HCT116 (cell line): ENCODE measurements at regions not wholly inside any gene's neighbourhood (a gene's known extent, or its start where the extent isn't known, plus 50 kb on each side); places are given as distances from the start of the nearest gene placed in this dataset.

Experiments
- ATAC-seq: fragments of 200-7000 bp; cut with Tn5 transposase; 2 replicates; pipeline ENCODE4 v1.9.1; 2020; ENCODE audit warnings: mild to moderate bottlenecking, moderate library complexity
- BruUV-seq: library from RNA; stranded (reverse); fragments of 400-500 nt; replicated peaks from 2 replicates; lab custom pipeline; 2021; lab: Mats Ljungman, UMichigan
- CTCF ChIA-PET: fragments of 300-600 bp; sonication (Branson Sonifier 250); formaldehyde crosslinking; loops from one replicate; lab custom pipeline; 2021; ENCODE audit warnings: antibody characterized with exemption; lab: Charles Lee
- POLR2A ChIA-PET: fragments of 300-600, 350-600 bp; sonication (Branson Sonifier 250); formaldehyde crosslinking; loops from one replicate; lab custom pipeline; 2021; ENCODE audit warnings: antibody characterized with exemption; lab: Charles Lee
- RAD21 ChIA-PET, 2 experiments: fragments of 300-600 bp; sonication (Branson Sonifier 250); formaldehyde crosslinking; loops; one replicate each; lab custom pipeline; 2023; ENCODE audit warnings: low total read pairs in 2 of 2; ENCODE audit not compliant: uncharacterized antibody in 2 of 2, unreplicated experiment in 2 of 2, low non-redundant PET in 1 of 2; lab: Charles Lee
- DNase-seq: peaks from one replicate; pipeline ENCODE4 v3.0.0-alpha.2; 2010; ENCODE audit warnings: low read depth, low spot score
- H2AFZ ChIP-seq: fragments of 200-600 bp; shearing (Covaris generic), sonication (generic); 2 replicates; pipeline ENCODE4 v1.6.1; 2017; ENCODE audit warnings: low read depth, mixed run types, mixed read lengths, antibody characterized with exemption, low read length; ENCODE audit not compliant: poor library complexity, severe bottlenecking
- H3K27ac ChIP-seq: 2 replicates; pipeline ENCODE4 v1.5.1; 2012; ENCODE audit warnings: low read depth, low read length
- H3K27me3 ChIP-seq: fragments of 200-600 bp; sonication (generic); 2 replicates; pipeline ENCODE4 v1.6.1; 2016; ENCODE audit warnings: mixed run types, low read length, mixed read lengths; ENCODE audit not compliant: insufficient read depth
- H3K36me3 ChIP-seq, 2 experiments: fragments of 200-500 bp in 1 of 2; fragments of 200-600 bp in 1 of 2; sonication (Bioruptor generic) in 1 of 2; sonication (generic) in 1 of 2; 2 replicates each; pipeline versions ENCODE4 v1.5.1 to v1.6.1; 2014 to 2016; ENCODE audit warnings: low read length in 2 of 2, inconsistent platforms in 1 of 2, mixed read lengths in 1 of 2, mixed run types in 1 of 2; ENCODE audit not compliant: insufficient read depth in 2 of 2, control insufficient read depth in 1 of 2
- H3K4me1 ChIP-seq, 2 experiments: fragments of 200-600 bp in 1 of 2; sonication (generic) in 1 of 2; 2 replicates each; pipeline versions ENCODE4 v1.5.1 to v1.6.1; 2012 to 2017; ENCODE audit warnings: low read length in 2 of 2, inconsistent platforms in 1 of 2, mild to moderate bottlenecking in 1 of 2, mixed read lengths in 1 of 2, mixed run types in 1 of 2, moderate library complexity in 1 of 2; ENCODE audit not compliant: insufficient read depth in 2 of 2, control insufficient read depth in 1 of 2
- H3K4me2 ChIP-seq: fragments of 200-600 bp; sonication (generic); 2 replicates; pipeline ENCODE4 v1.6.1; 2017; ENCODE audit warnings: mixed run types, low read length, mixed read lengths
- H3K4me3 ChIP-seq, 2 experiments: fragments of 200-600 bp in 1 of 2; sonication (generic) in 1 of 2; replicated peaks in 1 of 2; 2 replicates each; pipeline ENCODE4 v1.5.1; 2011 to 2016; ENCODE audit warnings: low read length in 2 of 2, control low read depth in 1 of 2, low read depth in 1 of 2, mild to moderate bottlenecking in 1 of 2, mixed read lengths in 1 of 2, mixed run types in 1 of 2
- H3K79me2 ChIP-seq: fragments of 200-600 bp; sonication (generic); 2 replicates; pipeline ENCODE4 v1.6.1; 2017; ENCODE audit warnings: mild to moderate bottlenecking, mixed run types, low read length, moderate library complexity, mixed read lengths; ENCODE audit not compliant: insufficient read depth
- H3K9ac ChIP-seq: fragments of 200-600 bp; sonication (generic); 2 replicates; pipeline ENCODE4 v1.6.1; 2016; ENCODE audit warnings: low read length, mixed read lengths
- H3K9me2 ChIP-seq: fragments of 200-600 bp; sonication (generic), shearing (Covaris generic); 2 replicates; pipeline ENCODE4 v1.6.1; 2017; ENCODE audit warnings: mixed run types, mild to moderate bottlenecking, moderate library complexity; ENCODE audit not compliant: insufficient read depth
- H3K9me3 ChIP-seq, 2 experiments: fragments of 200-500 bp in 1 of 2; fragments of 200-600 bp in 1 of 2; sonication (Bioruptor generic) in 1 of 2; sonication (generic) in 1 of 2; 2 replicates each; pipeline ENCODE4 v1.6.1; 2014 to 2017; ENCODE audit warnings: low read length in 2 of 2, mixed read lengths in 2 of 2, inconsistent platforms in 1 of 2, low read depth in 1 of 2, mild to moderate bottlenecking in 1 of 2, mixed run types in 1 of 2, moderate library complexity in 1 of 2; ENCODE audit not compliant: control insufficient read depth in 1 of 2, insufficient read depth in 1 of 2
- H4K20me1 ChIP-seq: fragments of 200-600 bp; sonication (generic), shearing (Covaris generic); 2 replicates; pipeline ENCODE4 v1.6.1; 2017; ENCODE audit warnings: mixed run types, mild to moderate bottlenecking, moderate library complexity; ENCODE audit not compliant: insufficient read depth
- ATF3 ChIP-seq: IDR thresholded peaks from 2 replicates; pipeline ENCODE4 v1.6.1; 2012
- CBX3 ChIP-seq: IDR thresholded peaks from 2 replicates; pipeline ENCODE4 v1.6.1; 2012; ENCODE audit warnings: low read depth
- CTCF ChIP-seq, 3 experiments: fragments of 200-600 bp in 1 of 3; sonication (generic) in 1 of 3; IDR thresholded peaks in 2 of 3; conservative IDR thresholded peaks in 1 of 3; 2 replicates each; pipeline ENCODE4 v1.5.1; 2012 to 2017; ENCODE audit warnings: low read depth in 2 of 3, low read length in 2 of 3, antibody characterized with exemption in 1 of 3, borderline replicate concordance in 1 of 3, control low read depth in 1 of 3, mild to moderate bottlenecking in 1 of 3, mixed read lengths in 1 of 3, mixed run types in 1 of 3, moderate library complexity in 1 of 3; ENCODE audit not compliant: insufficient read depth in 1 of 3
- ELF1 ChIP-seq: IDR thresholded peaks from 2 replicates; pipeline ENCODE4 v1.6.1; 2012; ENCODE audit warnings: low read depth, borderline replicate concordance
- EZH2 ChIP-seq: fragments of 200-600 bp; sonication (generic); IDR thresholded peaks from 2 replicates; pipeline ENCODE4 v1.6.1; 2017; ENCODE audit warnings: antibody characterized with exemption, mixed run types
- MAX ChIP-seq: IDR thresholded peaks from 2 replicates; pipeline ENCODE4 v1.6.1; 2012
- POLR2A ChIP-seq: IDR thresholded peaks from 2 replicates; pipeline ENCODE4 v1.7.0; 2011; ENCODE audit warnings: borderline replicate concordance; ENCODE audit not compliant: insufficient read depth, insufficient read length; ENCODE audit errors: extremely low read depth
- POLR2AphosphoS5 ChIP-seq: IDR thresholded peaks from 2 replicates; pipeline ENCODE4 v1.6.1; 2011; ENCODE audit warnings: mild to moderate bottlenecking, low read depth, low read length, moderate library complexity
- RAD21 ChIP-seq: IDR thresholded peaks from 2 replicates; pipeline ENCODE4 v1.6.1; 2012; ENCODE audit warnings: low read depth, mild to moderate bottlenecking
- REST ChIP-seq: IDR thresholded peaks from 2 replicates; pipeline ENCODE4 v1.6.1; 2012; ENCODE audit warnings: low read depth
- SIN3A ChIP-seq: IDR thresholded peaks from 2 replicates; pipeline ENCODE4 v1.6.1; 2012; ENCODE audit warnings: low read depth
- SRF ChIP-seq: IDR thresholded peaks from 2 replicates; pipeline ENCODE4 v1.6.1; 2012; ENCODE audit warnings: low read depth
- YY1 ChIP-seq: IDR thresholded peaks from 2 replicates; pipeline ENCODE4 v1.6.1; 2011; ENCODE audit warnings: low read length, low read depth, moderate library complexity, mild to moderate bottlenecking; ENCODE audit not compliant: insufficient replicate concordance; ENCODE audit errors: extremely low read depth
- ZNF274 ChIP-seq: fragments of 200-500 bp; sonication (Bioruptor generic); IDR thresholded peaks from 2 replicates; pipeline ENCODE4 v1.6.1; 2014; ENCODE audit warnings: mild to moderate bottlenecking, low read depth, low read length, inconsistent platforms
- intact Hi-C: fragments of 100-400 bp; cut with micrococcal nuclease; formaldehyde crosslinking; loops from 2 replicates; pipeline ENCODE4 v1.10.0; 2022
- TF ChIP-seq, protein P1 (sequence below): IDR thresholded peaks from 2 replicates; pipeline ENCODE4 v1.6.1; 2011; ENCODE audit warnings: mild to moderate bottlenecking, low read length, moderate library complexity; ENCODE audit not compliant: insufficient replicate concordance; ENCODE audit errors: extremely low read depth

DNA sequence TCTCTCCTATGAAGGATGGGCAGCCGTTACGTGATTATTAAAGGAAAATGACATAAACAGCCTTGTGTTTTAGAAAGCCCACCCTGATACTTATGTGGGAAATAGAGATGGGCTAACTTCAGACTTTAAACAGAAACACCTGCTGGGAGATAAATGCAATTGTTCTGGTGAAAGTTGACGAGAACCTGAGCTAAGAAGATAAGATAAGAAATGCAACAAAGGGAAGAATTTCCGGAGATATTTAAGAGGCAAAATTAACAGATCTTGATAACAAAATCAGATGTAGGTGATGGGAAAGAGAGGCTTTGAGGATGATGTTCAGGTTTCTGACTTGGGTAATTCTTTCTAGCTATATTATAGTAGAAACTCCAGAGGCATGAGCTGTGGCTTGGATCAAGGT lies 102.7 kb upstream of the SLC7A11 start (continued):
- TF ChIP-seq REST (no peak), ELF1 (no peak), ZNF274 (no peak), CBX3 (no peak), YY1 (no peak), SIN3A (no peak), SRF (no peak)
- TF ChIP-seq, protein P1, sequence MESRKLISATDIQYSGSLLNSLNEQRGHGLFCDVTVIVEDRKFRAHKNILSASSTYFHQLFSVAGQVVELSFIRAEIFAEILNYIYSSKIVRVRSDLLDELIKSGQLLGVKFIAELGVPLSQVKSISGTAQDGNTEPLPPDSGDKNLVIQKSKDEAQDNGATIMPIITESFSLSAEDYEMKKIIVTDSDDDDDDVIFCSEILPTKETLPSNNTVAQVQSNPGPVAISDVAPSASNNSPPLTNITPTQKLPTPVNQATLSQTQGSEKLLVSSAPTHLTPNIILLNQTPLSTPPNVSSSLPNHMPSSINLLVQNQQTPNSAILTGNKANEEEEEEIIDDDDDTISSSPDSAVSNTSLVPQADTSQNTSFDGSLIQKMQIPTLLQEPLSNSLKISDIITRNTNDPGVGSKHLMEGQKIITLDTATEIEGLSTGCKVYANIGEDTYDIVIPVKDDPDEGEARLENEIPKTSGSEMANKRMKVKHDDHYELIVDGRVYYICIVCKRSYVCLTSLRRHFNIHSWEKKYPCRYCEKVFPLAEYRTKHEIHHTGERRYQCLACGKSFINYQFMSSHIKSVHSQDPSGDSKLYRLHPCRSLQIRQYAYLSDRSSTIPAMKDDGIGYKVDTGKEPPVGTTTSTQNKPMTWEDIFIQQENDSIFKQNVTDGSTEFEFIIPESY = no peak

GRCh38 chr4:138344054-138344453 lies 101.9 kb upstream of the SLC7A11 start:
- POLR2A ChIA-PET = no interaction called here
- Histone ChIP-seq H3K79me2 (no peaks in the 10 kb centered on the region), H3K9me3 (no peaks in the 10 kb centered on the region), H3K36me3 (no peaks in the 10 kb centered on the region), H3K4me2 (no peak overlapping the region), H4K20me1 (no peaks in the 10 kb centered on the region), H2AFZ (no peak overlapping the region), H3K4me3 (no peak overlapping the region), H3K9me2 (no peaks in the 10 kb centered on the region), H3K4me1 (peaks cover 0 to 16% of the 10 kb centered on the region in 2 experiments; a peak in 1 of 4 replicates), H3K27ac (no peak overlapping the region), H3K27me3 (no peaks in the 10 kb centered on the region), H3K9ac (no peak overlapping the region)
- ATAC-seq (no peak), DNase-seq (no peak)
- no TSS peak for BruUV-seq
- RAD21 ChIA-PET = no interaction called here
- CTCF ChIA-PET = no interaction called here
- intact Hi-C loops = no loop called here
- TF ChIP-seq RAD21 = no peak
- TF ChIP-seq MAX = no peak
- TF ChIP-seq ZNF274 = no peak
- TF ChIP-seq SRF = no peak
- no peak for TF ChIP-seq CTCF (IDR thresholded peaks at IDR 0.05 in 2 of 3, conservative IDR thresholded peaks at IDR 0.05 in 1 of 3; ENCODE audit: borderline replicate concordance in 1 of 3, insufficient read depth in 1 of 3, low read depth in 2 of 3, low read length in 2 of 3)
- no peak for TF ChIP-seq ATF3
- no peak for TF ChIP-seq EZH2
- TF ChIP-seq POLR2AphosphoS5 = no peak
- TF ChIP-seq POLR2A = no peak
- TF ChIP-seq, protein P1 = no peak
